Sigmoid colon (tissue), 3 donors: ENCODE measurements at regions not wholly inside any gene's neighbourhood (a gene's known extent, or its start where the extent isn't known, plus 50 kb on each side); places are given as distances from the start of the nearest gene placed in this dataset.

Source experiments
- CTCF ChIP-seq, 4 experiments: fragments of 450-650 bp in 3 of 4; fragments of 200-600 bp in 1 of 4; IDR thresholded peaks; one replicate each; pipeline ENCODE4 v1.5.1; 2016 to 2019; ENCODE audit warnings: antibody characterized with exemption in 4 of 4, mild to moderate bottlenecking in 3 of 4, moderate library complexity in 2 of 4
- POLR2A ChIP-seq, 2 donors: fragments of 450-650 bp; IDR thresholded peaks; one replicate each; pipeline ENCODE4 v1.6.1; 2016; ENCODE audit warnings: antibody characterized with exemption in 2 of 2, mild to moderate bottlenecking in 2 of 2, moderate library complexity in 2 of 2

DNA sequence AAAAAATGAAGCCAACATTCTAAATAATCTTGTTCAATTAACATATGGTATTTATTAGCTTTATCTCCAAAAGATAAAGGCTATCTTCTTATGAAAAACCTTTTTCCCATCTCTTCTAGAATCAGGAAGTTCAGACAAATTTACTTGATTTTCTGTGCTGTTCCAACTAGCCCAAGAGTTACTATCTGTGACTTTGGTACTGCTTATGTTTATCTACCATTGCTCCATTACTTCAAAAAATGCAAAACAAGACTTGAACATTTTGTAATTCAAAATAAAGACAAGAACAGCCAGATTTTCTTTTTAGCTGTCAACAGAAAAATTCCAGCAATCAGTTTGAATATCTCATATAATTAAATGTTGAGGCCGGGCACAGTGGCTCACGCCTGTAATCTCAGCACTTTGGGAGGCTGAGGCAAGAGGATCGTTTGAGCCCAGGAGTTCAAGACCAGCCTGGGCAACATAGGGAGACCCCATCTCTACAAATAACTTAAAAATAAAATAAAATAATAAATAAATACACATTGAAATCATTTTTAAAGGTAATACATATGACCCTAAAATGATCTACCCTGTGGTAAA is 188.5 kb downstream of the LTN1 start:
- TF ChIP-seq CTCF (IDR thresholded peaks at IDR 0.05) (no peak), POLR2A (IDR thresholded peaks at IDR 0.05) (no peak)
